Stimulated activated naive B cell treated with anti-CD40 and anti-IgM and Interleukin-4, amounts not matched to agents 10 μg/mL and 1 μg/mL and 100 μg/mL, for 72 hours (primary cell): ENCODE measurements at regions not wholly inside any gene's neighbourhood (a gene's known extent, or its start where the extent isn't known, plus 50 kb on each side); places are given as distances from the start of the nearest gene placed in this dataset.

Experiments used
- ATAC-seq, 2 donors: fragments of 150-1000 bp; cut with Tn5 transposase; replicated peaks; 2 replicates each; pipeline ENCODE4 v1.10.0; 2021; ENCODE audit warnings: moderate library complexity in 1 of 2
- DNase-seq: peaks from one replicate; pipeline ENCODE4 v3.0.0; 2021
- H3K27ac Mint-ChIP-seq: one replicate; pipeline ENCODE4 v1.8.0; 2022; ENCODE audit warnings: mild to moderate bottlenecking, mixed read lengths
- H3K27me3 Mint-ChIP-seq, 2 donors: one replicate each; pipeline ENCODE4 v1.8.0; 2022; ENCODE audit warnings: mixed read lengths in 2 of 2
- H3K36me3 Mint-ChIP-seq, 2 donors: one replicate each; pipeline ENCODE4 v1.8.0; 2022; ENCODE audit warnings: mixed read lengths in 2 of 2, mild to moderate bottlenecking in 1 of 2
- H3K4me1 Mint-ChIP-seq, 2 donors: one replicate each; pipeline ENCODE4 v1.8.0; 2022; ENCODE audit warnings: mixed read lengths in 2 of 2, mild to moderate bottlenecking in 1 of 2
- H3K4me3 Mint-ChIP-seq, 2 donors: one replicate each; pipeline ENCODE4 v1.8.0; 2022; ENCODE audit warnings: mild to moderate bottlenecking in 2 of 2, mixed read lengths in 2 of 2, moderate library complexity in 1 of 2
- H3K9me3 Mint-ChIP-seq, 2 donors: one replicate each; pipeline ENCODE4 v1.8.0; 2022; ENCODE audit warnings: mixed read lengths in 2 of 2, mild to moderate bottlenecking in 1 of 2

- no peak for ATAC-seq
- H3K36me3 Mint-ChIP-seq, result peaks cover 0 to 3% of the 10 kb centered on the region in 2 donors
- H3K27me3 Mint-ChIP-seq, result no peaks in the 10 kb centered on the region
- no peak overlapping the region for H3K27ac Mint-ChIP-seq
- DNase-seq, result no peak
- H3K9me3 Mint-ChIP-seq, result peaks cover 0 to 8% of the 10 kb centered on the region in 2 donors
- H3K4me1 Mint-ChIP-seq, result peaks cover 14 to 22% of the 10 kb centered on the region in 2 donors
- no peak overlapping the region for H3K4me3 Mint-ChIP-seq
Measured at GRCh38 chr3:177590826-177591225, 393.5 kb upstream of the TBL1XR1 start.

GRCh38 chr3:177591379-177591778, 394.1 kb upstream of the TBL1XR1 start:
- peaks cover 0 to 3% of the 10 kb centered on the region in 2 donors for H3K36me3 Mint-ChIP-seq
- H3K27me3 Mint-ChIP-seq, result no peaks in the 10 kb centered on the region
- peaks cover 14 to 22% of the 10 kb centered on the region in 2 donors for H3K4me1 Mint-ChIP-seq
- H3K9me3 Mint-ChIP-seq, result peaks cover 0 to 8% of the 10 kb centered on the region in 2 donors
- DNase-seq, result no peak
- ATAC-seq, result peak; percentile 51 to 70
- H3K4me3 Mint-ChIP-seq, result no peak overlapping the region
- H3K27ac Mint-ChIP-seq, result no peak overlapping the region

GRCh38 chr3:177594096-177594495, 396.8 kb upstream of the TBL1XR1 start:
- H3K9me3 Mint-ChIP-seq, result no peaks in the 10 kb centered on the region
- no peaks in the 10 kb centered on the region for H3K36me3 Mint-ChIP-seq
- peaks cover 26 to 47% of the 10 kb centered on the region in 2 donors for H3K4me1 Mint-ChIP-seq
- DNase-seq (no peak), ATAC-seq (no peak)
- H3K27ac Mint-ChIP-seq, result no peak overlapping the region
- no peaks in the 10 kb centered on the region for H3K27me3 Mint-ChIP-seq
- H3K4me3 Mint-ChIP-seq, result no peak overlapping the region

GRCh38 chr3:177595530-177596188, 398.4 kb upstream of the TBL1XR1 start:
- ATAC-seq (no peak), DNase-seq (no peak)
- Mint-ChIP-seq H3K4me3 (no peak overlapping the region), H3K27me3 (no peaks in the 10 kb centered on the region), H3K9me3 (no peaks in the 10 kb centered on the region), H3K36me3 (no peaks in the 10 kb centered on the region), H3K4me1 (peaks cover 22 to 46% of the 10 kb centered on the region in 2 donors), H3K27ac (no peak overlapping the region)

GRCh38 chr3:177596248-177596815, 399.1 kb upstream of the TBL1XR1 start:
- ATAC-seq (no peak), DNase-seq (no peak)
- Mint-ChIP-seq H3K4me3 (no peak overlapping the region), H3K4me1 (peaks cover 21 to 39% of the 10 kb centered on the region in 2 donors), H3K36me3 (no peaks in the 10 kb centered on the region), H3K27ac (no peak overlapping the region), H3K9me3 (no peaks in the 10 kb centered on the region), H3K27me3 (no peaks in the 10 kb centered on the region)

- peaks cover 21 to 38% of the 10 kb centered on the region in 2 donors for H3K4me1 Mint-ChIP-seq
- DNase-seq (no peak), ATAC-seq (no peak)
- H3K9me3 Mint-ChIP-seq, result no peaks in the 10 kb centered on the region
- H3K27me3 Mint-ChIP-seq, result no peaks in the 10 kb centered on the region
- H3K4me3 Mint-ChIP-seq, result no peak overlapping the region
- no peaks in the 10 kb centered on the region for H3K36me3 Mint-ChIP-seq
- no peak overlapping the region for H3K27ac Mint-ChIP-seq
Measured at GRCh38 chr3:177596816-177597271, 399.6 kb upstream of the TBL1XR1 start.

- H3K27me3 Mint-ChIP-seq, result no peaks in the 10 kb centered on the region
- DNase-seq (no peak), ATAC-seq (peak; percentile 83 to 85)
- peaks cover 26 to 42% of the 10 kb centered on the region in 2 donors for H3K4me1 Mint-ChIP-seq
- H3K27ac Mint-ChIP-seq, result peak overlapping the region; percentile 88
- no peaks in the 10 kb centered on the region for H3K36me3 Mint-ChIP-seq
- peak overlapping the region; percentile 25 to 45 for H3K4me3 Mint-ChIP-seq
- no peaks in the 10 kb centered on the region for H3K9me3 Mint-ChIP-seq
Measured at GRCh38 chr3:177597311-177598096, 400.2 kb upstream of the TBL1XR1 start.

- no peak for ATAC-seq
- Mint-ChIP-seq H3K9me3 (no peaks in the 10 kb centered on the region), H3K36me3 (no peaks in the 10 kb centered on the region), H3K4me3 (peak overlapping the region; percentile 25 to 45), H3K27ac (peak overlapping the region; percentile 88), H3K27me3 (no peaks in the 10 kb centered on the region), H3K4me1 (peaks cover 29 to 50% of the 10 kb centered on the region in 2 donors)
- no peak for DNase-seq
Measured at GRCh38 chr3:177598097-177598833, 401.0 kb upstream of the TBL1XR1 start.

GRCh38 chr3:177599326-177599725, 402.0 kb upstream of the TBL1XR1 start:
- ATAC-seq (no peak), DNase-seq (no peak)
- H3K27ac Mint-ChIP-seq, result no peak overlapping the region
- H3K27me3 Mint-ChIP-seq, result no peaks in the 10 kb centered on the region
- H3K4me3 Mint-ChIP-seq, result no peak overlapping the region
- no peaks in the 10 kb centered on the region for H3K36me3 Mint-ChIP-seq
- H3K4me1 Mint-ChIP-seq, result peaks cover 33 to 55% of the 10 kb centered on the region in 2 donors
- H3K9me3 Mint-ChIP-seq, result no peaks in the 10 kb centered on the region

GRCh38 chr3:177599837-177600236, 402.6 kb upstream of the TBL1XR1 start:
- H3K4me3 Mint-ChIP-seq, result no peak overlapping the region

GRCh38 chr3:177600411-177600810, 403.1 kb upstream of the TBL1XR1 start:
- H3K27me3 Mint-ChIP-seq, result no peaks in the 10 kb centered on the region
- no peak overlapping the region for H3K4me3 Mint-ChIP-seq
- peaks cover 0 to 2% of the 10 kb centered on the region in 2 donors for H3K9me3 Mint-ChIP-seq
- H3K27ac Mint-ChIP-seq, result no peak overlapping the region
- H3K36me3 Mint-ChIP-seq, result peaks cover 0 to 2% of the 10 kb centered on the region in 2 donors
- ATAC-seq (no peak), DNase-seq (no peak)
- peaks cover 33 to 55% of the 10 kb centered on the region in 2 donors for H3K4me1 Mint-ChIP-seq

More at GRCh38 chr3:177599837-177600236, 402.6 kb upstream of the TBL1XR1 start:
- peaks cover 0 to under 1% of the 10 kb centered on the region in 2 donors for H3K9me3 Mint-ChIP-seq
- H3K27me3 Mint-ChIP-seq, result no peaks in the 10 kb centered on the region
- ATAC-seq (no peak), DNase-seq (no peak)
- no peak overlapping the region for H3K27ac Mint-ChIP-seq
- peaks cover 0 to under 1% of the 10 kb centered on the region in 2 donors for H3K36me3 Mint-ChIP-seq
- peaks cover 33 to 55% of the 10 kb centered on the region in 2 donors for H3K4me1 Mint-ChIP-seq

GRCh38 chr3:177601152-177601551, 403.9 kb upstream of the TBL1XR1 start:
- H3K27me3 Mint-ChIP-seq, result no peaks in the 10 kb centered on the region
- no peak for ATAC-seq
- no peak for DNase-seq
- H3K4me3 Mint-ChIP-seq, result no peak overlapping the region
- peaks cover 0 to 2% of the 10 kb centered on the region in 2 donors for H3K36me3 Mint-ChIP-seq
- peaks cover 33 to 55% of the 10 kb centered on the region in 2 donors for H3K4me1 Mint-ChIP-seq
- peaks cover 0 to 2% of the 10 kb centered on the region in 2 donors for H3K9me3 Mint-ChIP-seq
- H3K27ac Mint-ChIP-seq, result no peak overlapping the region

GRCh38 chr3:177602601-177603147, 405.4 kb upstream of the TBL1XR1 start:
- peak; percentile 58 for ATAC-seq
- Mint-ChIP-seq H3K27me3 (no peaks in the 10 kb centered on the region), H3K36me3 (peaks cover 0 to 2% of the 10 kb centered on the region in 2 donors), H3K9me3 (peaks cover 0 to 2% of the 10 kb centered on the region in 2 donors), H3K4me3 (peak overlapping the region; percentile 1 to 54), H3K4me1 (peaks cover 25 to 44% of the 10 kb centered on the region in 2 donors), H3K27ac (no peak overlapping the region)
- DNase-seq, result no peak
